Stimulated activated CD8-positive, alpha-beta memory T cell treated with anti-CD3 and anti-CD28 coated beads, Interleukin-7, amount 100 ng/mL, for 1 hour (primary cell): ENCODE measurements at regions not wholly inside any gene's neighbourhood (a gene's known extent, or its start where the extent isn't known, plus 50 kb on each side); places are given as distances from the start of the nearest gene placed in this dataset.
A peak's percentile ranks its signal among the peaks of the same experiment; 100 is the strongest.

ENCODE experiments used
- DNase-seq, 2 donors: peaks; one replicate each; pipeline ENCODE4 v3.0.0-alpha.2; 2020; ENCODE audit warnings: low read depth in 2 of 2

GRCh38 chr1:93815366-93816110, 63.5 kb downstream of the DNTTIP2 start:
- no peak for DNase-seq

GRCh38 chr1:93814795-93815340, 64.1 kb downstream of the DNTTIP2 start:
- DNase-seq, result no peak

GRCh38 chr1:93814059-93814794, 64.8 kb downstream of the DNTTIP2 start:
- peak; percentile 2 to 20 for DNase-seq

GRCh38 chr1:93813076-93813475, 65.9 kb downstream of the DNTTIP2 start:
- DNase-seq, result no peak

GRCh38 chr1:93811326-93812065, 67.5 kb downstream of the DNTTIP2 start:
- DNase-seq, result no peak

GRCh38 chr1:93810316-93810715, 68.7 kb downstream of the DNTTIP2 start:
- no peak for DNase-seq

GRCh38 chr1:93808871-93809270, 70.1 kb downstream of the DNTTIP2 start:
- DNase-seq, result no peak

GRCh38 chr1:93807311-93807930, 71.6 kb downstream of the DNTTIP2 start:
- no peak for DNase-seq

GRCh38 chr1:93805027-93805610, 73.9 kb downstream of the DNTTIP2 start:
- no peak for DNase-seq

- DNase-seq, result no peak
These were observed 74.6 kb downstream of the DNTTIP2 start for GRCh38 chr1:93804412-93804811.

GRCh38 chr1:93801471-93801870, 77.5 kb downstream of the DNTTIP2 start:
- DNase-seq, result no peak

GRCh38 chr1:93800856-93801255, 78.2 kb downstream of the DNTTIP2 start:
- DNase-seq, result no peak

GRCh38 chr1:93798291-93798690, 80.7 kb downstream of the DNTTIP2 start:
- DNase-seq, result no peak

- no peak for DNase-seq
These were observed 94.5 kb downstream of the DNTTIP2 start for GRCh38 chr1:93784538-93784937.

- DNase-seq, result no peak
These were observed 95.1 kb downstream of the DNTTIP2 start for GRCh38 chr1:93783876-93784275.

- DNase-seq, result no peak
These were observed 98.0 kb upstream of the BCAR3 start for GRCh38 chr1:93779540-93780165.

GRCh38 chr1:93778457-93778856, 96.8 kb upstream of the BCAR3 start:
- DNase-seq, result no peak

- DNase-seq, result no peak
These were observed 95.6 kb upstream of the BCAR3 start for GRCh38 chr1:93777255-93777654.

- DNase-seq, result no peak
These were observed 95.1 kb upstream of the BCAR3 start for GRCh38 chr1:93776728-93777127.

- no peak for DNase-seq
These were observed 93.6 kb upstream of the BCAR3 start for GRCh38 chr1:93775224-93775623.

- DNase-seq, result no peak
These were observed 93.1 kb upstream of the BCAR3 start for GRCh38 chr1:93774707-93775106.
